ENCODE measurements at regions not wholly inside any gene's neighbourhood (a gene's known extent, or its start where the extent isn't known, plus 50 kb on each side); places are given as distances from the start of the nearest gene placed in this dataset.

DNA sequence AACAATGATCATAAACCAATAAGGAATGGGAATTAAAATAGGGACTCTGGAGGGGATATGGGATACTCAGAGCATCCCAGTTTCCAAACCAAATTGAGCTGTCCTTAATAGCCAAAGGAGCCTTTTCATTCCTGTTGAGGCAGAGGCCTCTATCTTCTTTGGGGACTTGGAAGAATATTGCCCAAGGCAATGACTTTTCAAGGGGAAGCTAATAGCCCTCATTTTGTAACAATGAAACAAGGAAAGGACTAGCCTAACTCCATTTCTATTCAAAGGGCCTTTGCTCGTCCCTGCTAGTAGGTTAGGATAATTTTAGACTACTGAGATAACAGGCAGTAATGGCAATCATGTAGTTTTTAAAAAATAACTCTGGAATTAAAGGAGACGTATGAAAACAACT is 789.8 kb upstream of the SLITRK5 start:
- no peak overlapping the region for H3K4me3 ChIP-seq (ENCODE audit: low read depth, low read length, poor library complexity, severe bottlenecking)
- H3K9me3 ChIP-seq (ENCODE audit: low read length) = no peaks in the 10 kb centered on the region
- TF ChIP-seq, protein P1, sequence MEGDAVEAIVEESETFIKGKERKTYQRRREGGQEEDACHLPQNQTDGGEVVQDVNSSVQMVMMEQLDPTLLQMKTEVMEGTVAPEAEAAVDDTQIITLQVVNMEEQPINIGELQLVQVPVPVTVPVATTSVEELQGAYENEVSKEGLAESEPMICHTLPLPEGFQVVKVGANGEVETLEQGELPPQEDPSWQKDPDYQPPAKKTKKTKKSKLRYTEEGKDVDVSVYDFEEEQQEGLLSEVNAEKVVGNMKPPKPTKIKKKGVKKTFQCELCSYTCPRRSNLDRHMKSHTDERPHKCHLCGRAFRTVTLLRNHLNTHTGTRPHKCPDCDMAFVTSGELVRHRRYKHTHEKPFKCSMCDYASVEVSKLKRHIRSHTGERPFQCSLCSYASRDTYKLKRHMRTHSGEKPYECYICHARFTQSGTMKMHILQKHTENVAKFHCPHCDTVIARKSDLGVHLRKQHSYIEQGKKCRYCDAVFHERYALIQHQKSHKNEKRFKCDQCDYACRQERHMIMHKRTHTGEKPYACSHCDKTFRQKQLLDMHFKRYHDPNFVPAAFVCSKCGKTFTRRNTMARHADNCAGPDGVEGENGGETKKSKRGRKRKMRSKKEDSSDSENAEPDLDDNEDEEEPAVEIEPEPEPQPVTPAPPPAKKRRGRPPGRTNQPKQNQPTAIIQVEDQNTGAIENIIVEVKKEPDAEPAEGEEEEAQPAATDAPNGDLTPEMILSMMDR (conservative IDR thresholded peaks at IDR 0.05; ENCODE audit: low read length) = no peak
- TF ChIP-seq EZH2phosphoT487 (IDR thresholded peaks at IDR 0.05; ENCODE audit: borderline replicate concordance, low read depth, low read length) = no peak
- no peak for DNase-seq (ENCODE audit: low spot score)
- no TSS peak for BruUV-seq (replicated peaks)
- no peak overlapping the region for H3K27ac ChIP-seq (ENCODE audit: low read depth, low read length, poor library complexity, severe bottlenecking)
- H3K36me3 ChIP-seq (ENCODE audit: insufficient read depth, low read length) = no peaks in the 10 kb centered on the region
- intact Hi-C loops (cut with micrococcal nuclease; ENCODE audit: unreplicated experiment) = no loop called here
- no peaks in the 10 kb centered on the region for H3K79me2 ChIP-seq (ENCODE audit: insufficient read depth, low read depth, low read length)
- H4K20me1 ChIP-seq (ENCODE audit: insufficient read depth, low read length) = no peaks in the 10 kb centered on the region
- no peaks in the 10 kb centered on the region for H3K9me2 ChIP-seq (ENCODE audit: insufficient read depth, low read length)
- ChIA-PET CTCF (ENCODE audit: unreplicated experiment) (no interaction called here), POLR2A (interaction anchor here (0.6 kb wide), 1 partner anchor 8 kb away, joined by 4 read pairs; no protein-coding TSS in a partner anchor)
- H3K4me1 ChIP-seq (ENCODE audit: insufficient read depth, low read length, poor library complexity, severe bottlenecking) = no peaks in the 10 kb centered on the region
- H2AFZ ChIP-seq (ENCODE audit: low read length) = no peak overlapping the region
- H3K4me2 ChIP-seq (ENCODE audit: low read length) = no peak overlapping the region

DNA sequence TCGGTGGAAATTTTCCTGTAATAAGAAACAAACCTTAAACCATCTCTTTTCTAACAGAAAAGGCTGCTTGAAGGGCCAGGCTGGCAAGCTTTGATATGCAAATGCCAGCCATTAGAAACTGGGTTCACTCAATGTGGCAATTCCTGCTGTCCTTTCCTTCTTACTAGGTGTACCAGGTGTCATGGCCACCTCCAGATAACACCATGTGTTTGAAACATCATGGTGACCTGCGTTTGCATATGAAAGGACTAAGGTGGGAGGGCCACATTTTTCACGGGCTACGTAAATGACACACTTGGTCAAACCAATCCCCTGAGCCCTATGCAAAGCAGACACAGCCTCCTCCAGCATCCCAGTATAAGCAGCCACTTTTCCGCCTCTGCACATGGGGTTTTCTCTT is 789.1 kb upstream of the SLITRK5 start:
- no peaks in the 10 kb centered on the region for H3K9me3 ChIP-seq (ENCODE audit: low read length)
- H3K9me2 ChIP-seq (ENCODE audit: insufficient read depth, low read length) = no peaks in the 10 kb centered on the region
- H3K4me3 ChIP-seq (ENCODE audit: low read depth, low read length, poor library complexity, severe bottlenecking) = no peak overlapping the region
- H3K4me2 ChIP-seq (ENCODE audit: low read length) = no peak overlapping the region
- no peaks in the 10 kb centered on the region for H3K4me1 ChIP-seq (ENCODE audit: insufficient read depth, low read length, poor library complexity, severe bottlenecking)
- no TSS peak for BruUV-seq (replicated peaks)
- CTCF ChIA-PET (ENCODE audit: unreplicated experiment) = no interaction called here
- no peaks in the 10 kb centered on the region for H3K36me3 ChIP-seq (ENCODE audit: insufficient read depth, low read length)
- no peak for DNase-seq (ENCODE audit: low spot score)
- no peak overlapping the region for H2AFZ ChIP-seq (ENCODE audit: low read length)
- POLR2A ChIA-PET = no interaction called here
- intact Hi-C loops (cut with micrococcal nuclease; ENCODE audit: unreplicated experiment) = no loop called here
- H4K20me1 ChIP-seq (ENCODE audit: insufficient read depth, low read length) = no peaks in the 10 kb centered on the region
- TF ChIP-seq, protein P1 (conservative IDR thresholded peaks at IDR 0.05; ENCODE audit: low read length) = no peak
- TF ChIP-seq EZH2phosphoT487 (IDR thresholded peaks at IDR 0.05; ENCODE audit: borderline replicate concordance, low read depth, low read length) = no peak
- no peaks in the 10 kb centered on the region for H3K79me2 ChIP-seq (ENCODE audit: insufficient read depth, low read depth, low read length)
- H3K27ac ChIP-seq (ENCODE audit: low read depth, low read length, poor library complexity, severe bottlenecking) = no peak overlapping the region

DNA sequence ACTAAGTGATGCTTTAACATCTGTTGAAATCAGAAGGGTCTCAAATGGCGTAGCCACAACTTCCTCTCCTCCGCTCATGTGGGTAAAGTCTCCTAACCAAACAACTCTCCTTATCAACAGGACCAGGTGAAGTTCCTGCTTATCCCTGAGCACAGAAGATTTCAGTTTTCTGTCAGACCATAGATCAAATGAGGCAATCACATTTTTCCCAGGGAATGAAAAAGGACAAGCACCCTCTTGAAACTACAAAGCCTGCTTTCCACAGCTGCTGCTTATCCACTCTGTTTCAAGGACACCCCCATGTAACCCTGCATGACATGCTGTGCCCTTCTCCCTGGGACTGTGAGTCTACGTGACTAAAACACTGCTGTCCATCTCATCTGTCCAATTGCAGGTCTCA is 788.3 kb upstream of the SLITRK5 start:
- BruUV-seq (replicated peaks) = no TSS peak
- Histone ChIP-seq H2AFZ (ENCODE audit: low read length) (no peak overlapping the region), H3K9me3 (ENCODE audit: low read length) (no peaks in the 10 kb centered on the region), H3K4me2 (ENCODE audit: low read length) (no peak overlapping the region), H3K79me2 (ENCODE audit: insufficient read depth, low read depth, low read length) (no peaks in the 10 kb centered on the region), H3K4me3 (ENCODE audit: low read depth, low read length, poor library complexity, severe bottlenecking) (no peak overlapping the region), H3K4me1 (ENCODE audit: insufficient read depth, low read length, poor library complexity, severe bottlenecking) (no peaks in the 10 kb centered on the region), H3K27ac (ENCODE audit: low read depth, low read length, poor library complexity, severe bottlenecking) (no peak overlapping the region), H3K9me2 (ENCODE audit: insufficient read depth, low read length) (no peaks in the 10 kb centered on the region), H3K36me3 (ENCODE audit: insufficient read depth, low read length) (no peaks in the 10 kb centered on the region), H4K20me1 (ENCODE audit: insufficient read depth, low read length) (no peaks in the 10 kb centered on the region)
- TF ChIP-seq EZH2phosphoT487 (IDR thresholded peaks at IDR 0.05; ENCODE audit: borderline replicate concordance, low read depth, low read length) = no peak
- TF ChIP-seq, protein P1 (conservative IDR thresholded peaks at IDR 0.05; ENCODE audit: low read length) = no peak
- ChIA-PET CTCF (ENCODE audit: unreplicated experiment) (no interaction called here), POLR2A (no interaction called here)
- DNase-seq (ENCODE audit: low spot score) = no peak
- intact Hi-C loops (cut with micrococcal nuclease; ENCODE audit: unreplicated experiment) = no loop called here
